MM.1S (cell line): ENCODE measurements at regions not wholly inside any gene's neighbourhood (a gene's known extent, or its start where the extent isn't known, plus 50 kb on each side); places are given as distances from the start of the nearest gene placed in this dataset.
A peak's percentile ranks its signal among the peaks of the same experiment; 100 is the strongest.

Experiments used
- DNase-seq: peaks from one replicate; pipeline ENCODE4 v3.0.0-alpha.2; 2015
- H2AFZ ChIP-seq: fragments of 300-600 bp; sonication (generic); 2 replicates; pipeline ENCODE4 v1.6.0; 2016; ENCODE audit warnings: antibody characterized with exemption, low read length
- H3F3A ChIP-seq: fragments of 300-600 bp; sonication (generic); 2 replicates; pipeline ENCODE4 v1.6.1; 2016; ENCODE audit warnings: mild to moderate bottlenecking, antibody characterized with exemption, low read length, moderate library complexity, mixed read lengths; ENCODE audit not compliant: insufficient read depth
- H3K27ac ChIP-seq: fragments of 300-600 bp; sonication (generic); 2 replicates; pipeline ENCODE4 v1.5.1; 2016; ENCODE audit warnings: mild to moderate bottlenecking, low read length
- H3K27me3 ChIP-seq: fragments of 300-600 bp; sonication (generic); replicated peaks from 2 replicates; pipeline ENCODE4 v1.6.0; 2016; ENCODE audit warnings: low read length; ENCODE audit not compliant: insufficient read depth
- H3K36me3 ChIP-seq: fragments of 300-600 bp; sonication (generic); replicated peaks from 2 replicates; pipeline ENCODE4 v1.6.1; 2016; ENCODE audit warnings: mild to moderate bottlenecking, low read length, mixed read lengths; ENCODE audit not compliant: insufficient read depth
- H3K4me1 ChIP-seq: fragments of 300-600 bp; sonication (generic); 2 replicates; pipeline ENCODE4 v1.6.1; 2016; ENCODE audit warnings: low read length, mixed read lengths
- H3K4me2 ChIP-seq: fragments of 300-600 bp; sonication (generic); 2 replicates; pipeline ENCODE4 v1.6.0; 2016; ENCODE audit warnings: low read depth, low read length
- H3K4me3 ChIP-seq: fragments of 300-600 bp; sonication (generic); 2 replicates; pipeline ENCODE4 v1.5.1; 2016; ENCODE audit warnings: low read length, mixed read lengths
- H3K79me2 ChIP-seq: fragments of 300-600 bp; sonication (generic); 2 replicates; pipeline ENCODE4 v1.6.1; 2016; ENCODE audit warnings: mixed run types, low read length, mixed read lengths
- H3K9ac ChIP-seq: fragments of 300-600 bp; sonication (generic); 2 replicates; pipeline ENCODE4 v1.6.1; 2016; ENCODE audit warnings: low read length, mixed read lengths
- H3K9me2 ChIP-seq: fragments of 300-600 bp; sonication (generic); replicated peaks from 2 replicates; pipeline ENCODE4 v1.6.1; 2016; ENCODE audit warnings: mild to moderate bottlenecking, low read length, mixed read lengths; ENCODE audit not compliant: insufficient read depth
- H3K9me3 ChIP-seq: fragments of 300-600 bp; sonication (generic); replicated peaks from 2 replicates; pipeline ENCODE4 v1.6.1; 2016; ENCODE audit warnings: mild to moderate bottlenecking, low read length, mixed read lengths; ENCODE audit not compliant: insufficient read depth
- H4K20me1 ChIP-seq: fragments of 300-600 bp; sonication (generic); 2 replicates; pipeline ENCODE4 v1.6.1; 2016; ENCODE audit warnings: mild to moderate bottlenecking, low read length, moderate library complexity, mixed read lengths; ENCODE audit not compliant: insufficient read depth
- EZH2 ChIP-seq: fragments of 300-600 bp; sonication (generic); optimal IDR thresholded peaks from 2 replicates; pipeline ENCODE3; 2017; ENCODE audit warnings: low read depth, mild to moderate bottlenecking, antibody characterized with exemption, low read length, mixed read lengths
- EZH2phosphoT487 ChIP-seq: fragments of 300-600 bp; sonication (generic); IDR thresholded peaks from 2 replicates; pipeline ENCODE4 v1.6.1; 2018; ENCODE audit warnings: antibody characterized with exemption, low read length
- TF ChIP-seq, protein P1 (sequence below): fragments of 300-600 bp; sonication (generic); IDR thresholded peaks from 2 replicates; pipeline ENCODE4 v1.5.1; 2016; ENCODE audit warnings: antibody characterized with exemption, low read length, mixed read lengths

- H3K4me2 ChIP-seq: no peak overlapping the region
- DNase-seq: no peak
- no peak overlapping the region for H3K27ac ChIP-seq
- TF ChIP-seq EZH2phosphoT487 (no peak), EZH2 (no peak)
- TF ChIP-seq, protein P1, sequence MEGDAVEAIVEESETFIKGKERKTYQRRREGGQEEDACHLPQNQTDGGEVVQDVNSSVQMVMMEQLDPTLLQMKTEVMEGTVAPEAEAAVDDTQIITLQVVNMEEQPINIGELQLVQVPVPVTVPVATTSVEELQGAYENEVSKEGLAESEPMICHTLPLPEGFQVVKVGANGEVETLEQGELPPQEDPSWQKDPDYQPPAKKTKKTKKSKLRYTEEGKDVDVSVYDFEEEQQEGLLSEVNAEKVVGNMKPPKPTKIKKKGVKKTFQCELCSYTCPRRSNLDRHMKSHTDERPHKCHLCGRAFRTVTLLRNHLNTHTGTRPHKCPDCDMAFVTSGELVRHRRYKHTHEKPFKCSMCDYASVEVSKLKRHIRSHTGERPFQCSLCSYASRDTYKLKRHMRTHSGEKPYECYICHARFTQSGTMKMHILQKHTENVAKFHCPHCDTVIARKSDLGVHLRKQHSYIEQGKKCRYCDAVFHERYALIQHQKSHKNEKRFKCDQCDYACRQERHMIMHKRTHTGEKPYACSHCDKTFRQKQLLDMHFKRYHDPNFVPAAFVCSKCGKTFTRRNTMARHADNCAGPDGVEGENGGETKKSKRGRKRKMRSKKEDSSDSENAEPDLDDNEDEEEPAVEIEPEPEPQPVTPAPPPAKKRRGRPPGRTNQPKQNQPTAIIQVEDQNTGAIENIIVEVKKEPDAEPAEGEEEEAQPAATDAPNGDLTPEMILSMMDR: no peak
- no peak overlapping the region for H3K9ac ChIP-seq
- no peaks in the 10 kb centered on the region for H3K9me3 ChIP-seq
- no peaks in the 10 kb centered on the region for H3K9me2 ChIP-seq
- H3F3A ChIP-seq: peaks cover 12% of the 10 kb centered on the region
- no peak overlapping the region for H3K4me3 ChIP-seq
- no peaks in the 10 kb centered on the region for H3K36me3 ChIP-seq
- H2AFZ ChIP-seq: no peak overlapping the region
- H3K4me1 ChIP-seq: peaks cover 18% of the 10 kb centered on the region
- no peaks in the 10 kb centered on the region for H3K79me2 ChIP-seq
- no peaks in the 10 kb centered on the region for H4K20me1 ChIP-seq
- no peaks in the 10 kb centered on the region for H3K27me3 ChIP-seq
Observed at GRCh38 chrX:39165773-39166172, 364.5 kb downstream of the MID1IP1 start.

GRCh38 chrX:39167791-39168190 lies 366.5 kb downstream of the MID1IP1 start:
- H3K9me2 ChIP-seq: no peaks in the 10 kb centered on the region
- no peaks in the 10 kb centered on the region for H3K79me2 ChIP-seq
- peak overlapping the region; percentile 45; the same call in 1 of the 2 replicates for H3K4me2 ChIP-seq
- DNase-seq: peak; percentile 83
- no peaks in the 10 kb centered on the region for H3K27me3 ChIP-seq
- no peak overlapping the region for H3K4me3 ChIP-seq
- H3K9me3 ChIP-seq: no peaks in the 10 kb centered on the region
- H2AFZ ChIP-seq: no peak overlapping the region
- H3K36me3 ChIP-seq: no peaks in the 10 kb centered on the region
- peaks cover 12% of the 10 kb centered on the region for H3F3A ChIP-seq
- peaks cover 18% of the 10 kb centered on the region for H3K4me1 ChIP-seq
- no peak overlapping the region for H3K9ac ChIP-seq
- H3K27ac ChIP-seq: peak overlapping the region; percentile 58
- TF ChIP-seq, protein P1: no peak
- no peak for TF ChIP-seq EZH2phosphoT487
- TF ChIP-seq EZH2: no peak
- H4K20me1 ChIP-seq: no peaks in the 10 kb centered on the region

DNA sequence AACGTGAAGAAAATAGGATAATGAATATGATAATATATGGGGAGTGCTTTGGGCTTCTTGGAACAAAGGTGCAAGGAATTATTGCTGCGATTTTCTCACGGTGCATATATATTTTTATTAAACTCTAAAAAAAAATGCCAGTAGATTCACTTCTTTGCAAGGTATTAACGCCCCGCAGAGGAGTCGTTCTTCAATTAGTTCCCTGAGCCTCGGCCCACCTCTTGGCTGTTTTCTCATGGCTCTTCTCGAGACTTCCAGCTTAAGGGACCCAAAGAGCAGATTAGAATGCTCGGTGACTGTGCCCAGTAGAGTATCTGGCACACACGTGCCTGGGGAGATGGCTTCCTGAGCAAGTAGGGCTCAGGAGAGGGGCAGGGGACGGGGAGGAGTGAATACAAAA lies 367.4 kb downstream of the MID1IP1 start:
- no peak for TF ChIP-seq EZH2
- DNase-seq: no peak
- H3K9me2 ChIP-seq: no peaks in the 10 kb centered on the region
- no peaks in the 10 kb centered on the region for H3K27me3 ChIP-seq
- no peak overlapping the region for H3K4me3 ChIP-seq
- H3K4me1 ChIP-seq: peaks cover 18% of the 10 kb centered on the region
- H3K79me2 ChIP-seq: no peaks in the 10 kb centered on the region
- no peak overlapping the region for H3K27ac ChIP-seq
- no peaks in the 10 kb centered on the region for H3K9me3 ChIP-seq
- H2AFZ ChIP-seq: no peak overlapping the region
- H3K4me2 ChIP-seq: no peak overlapping the region
- H3K36me3 ChIP-seq: no peaks in the 10 kb centered on the region
- peaks cover 12% of the 10 kb centered on the region for H3F3A ChIP-seq
- H4K20me1 ChIP-seq: no peaks in the 10 kb centered on the region
- H3K9ac ChIP-seq: no peak overlapping the region

GRCh38 chrX:39169976-39170375 lies 368.7 kb downstream of the MID1IP1 start:
- Histone ChIP-seq H3K36me3 (no peaks in the 10 kb centered on the region), H3K4me3 (no peak overlapping the region), H3K9ac (no peak overlapping the region), H3K27ac (no peak overlapping the region), H4K20me1 (no peaks in the 10 kb centered on the region), H3K4me2 (no peak overlapping the region), H3K9me3 (no peaks in the 10 kb centered on the region), H3K79me2 (no peaks in the 10 kb centered on the region), H3K9me2 (no peaks in the 10 kb centered on the region), H3K4me1 (peaks cover 27% of the 10 kb centered on the region), H2AFZ (no peak overlapping the region), H3F3A (peaks cover 19% of the 10 kb centered on the region), H3K27me3 (no peaks in the 10 kb centered on the region)
- TF ChIP-seq EZH2phosphoT487: no peak
- TF ChIP-seq, protein P1: no peak
- no peak for TF ChIP-seq EZH2
- DNase-seq: no peak
